CD1c-positive myeloid dendritic cell (primary cell): ENCODE measurements at regions not wholly inside any gene's neighbourhood (a gene's known extent, or its start where the extent isn't known, plus 50 kb on each side); places are given as distances from the start of the nearest gene placed in this dataset.

Experiments used
- DNase-seq: peaks from one replicate; pipeline ENCODE4 v3.0.0-alpha.2; 2016; ENCODE audit errors: extremely low spot score

DNA sequence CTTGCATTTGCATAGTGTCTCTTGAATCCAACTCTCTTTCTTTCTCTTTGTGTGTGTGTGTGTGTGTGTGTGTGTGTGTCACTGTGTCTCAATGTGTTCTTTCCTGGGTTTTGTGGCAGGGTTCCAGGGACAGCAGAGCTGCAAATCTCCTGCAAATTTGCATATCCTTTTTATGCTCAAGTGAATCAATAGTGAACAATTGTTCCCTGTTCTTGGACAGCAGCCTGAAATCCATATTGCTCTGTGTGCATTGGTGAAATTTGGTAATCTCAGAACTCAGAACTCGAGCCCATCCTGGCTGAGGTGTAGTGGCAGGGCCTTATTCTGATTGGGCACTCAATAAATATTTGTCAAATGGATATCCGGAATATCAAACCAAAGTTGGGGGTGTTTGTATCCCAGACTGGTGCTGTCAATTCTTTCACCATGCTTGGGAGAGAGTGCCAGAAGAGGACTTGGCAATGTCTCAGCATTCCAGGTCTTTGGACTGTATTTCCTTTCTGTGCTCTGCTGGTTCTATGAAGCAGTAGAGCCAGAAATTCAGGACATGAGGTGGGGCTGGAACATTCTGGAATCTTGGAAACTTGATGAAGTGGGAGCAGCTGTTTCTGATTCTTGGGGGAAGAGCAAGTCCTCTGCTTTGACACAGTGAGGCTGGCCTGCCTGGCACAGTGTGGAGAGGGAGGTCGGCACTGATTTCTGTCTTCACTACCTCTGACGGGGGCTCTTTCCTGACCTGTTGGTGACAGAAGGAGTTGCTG is 380.6 kb upstream of the C2CD4B start:
- DNase-seq: no peak

- no peak for DNase-seq
Observed at GRCh38 chr15:62546628-62547027, 381.5 kb upstream of the C2CD4B start.

GRCh38 chr15:62547584-62547983 is 382.5 kb upstream of the C2CD4B start:
- no peak for DNase-seq

GRCh38 chr15:62549345-62549970 is 384.4 kb upstream of the C2CD4B start:
- no peak for DNase-seq

DNA sequence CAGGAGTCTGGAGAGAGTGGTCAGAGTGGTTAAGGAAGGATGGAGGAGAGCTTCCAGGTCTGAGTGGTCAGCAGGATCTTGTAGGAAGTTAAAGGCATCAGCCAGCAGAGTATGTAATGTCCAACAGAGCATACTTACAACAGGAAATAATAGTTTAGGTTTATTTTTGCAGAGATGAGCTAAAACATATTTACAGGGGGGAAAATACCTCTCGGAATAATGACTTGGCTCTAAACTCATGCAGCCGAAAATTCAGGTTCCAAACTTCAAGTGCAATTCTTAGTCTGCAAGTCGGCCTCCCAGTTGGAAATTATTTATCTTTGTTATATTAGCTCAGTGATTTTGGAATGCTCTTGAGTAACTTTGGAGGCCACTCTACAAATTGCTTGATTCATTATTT is 385.0 kb upstream of the C2CD4B start:
- DNase-seq: no peak

DNA sequence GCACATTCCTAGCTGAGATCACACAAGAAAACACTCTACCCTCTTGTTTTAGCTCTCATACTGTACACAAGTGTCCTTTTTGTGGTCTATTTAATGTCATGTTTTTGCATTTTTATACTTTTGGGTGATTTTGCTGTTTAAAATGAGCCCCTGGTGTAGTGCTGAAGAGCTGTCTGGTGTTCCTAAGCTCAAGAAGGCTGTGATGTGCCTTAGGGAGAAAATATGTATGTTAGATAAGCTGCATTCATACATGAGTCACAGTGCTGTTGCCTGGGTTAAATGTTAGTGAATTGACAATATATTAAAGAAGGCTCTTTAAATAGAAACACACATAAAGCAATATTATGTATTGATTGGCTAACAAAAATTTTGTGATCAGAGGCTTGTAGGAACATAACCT is 387.4 kb upstream of the C2CD4B start:
- no peak for DNase-seq

- DNase-seq: no peak
Observed at GRCh38 chr15:62553911-62554563, 389.0 kb upstream of the C2CD4B start.

DNA sequence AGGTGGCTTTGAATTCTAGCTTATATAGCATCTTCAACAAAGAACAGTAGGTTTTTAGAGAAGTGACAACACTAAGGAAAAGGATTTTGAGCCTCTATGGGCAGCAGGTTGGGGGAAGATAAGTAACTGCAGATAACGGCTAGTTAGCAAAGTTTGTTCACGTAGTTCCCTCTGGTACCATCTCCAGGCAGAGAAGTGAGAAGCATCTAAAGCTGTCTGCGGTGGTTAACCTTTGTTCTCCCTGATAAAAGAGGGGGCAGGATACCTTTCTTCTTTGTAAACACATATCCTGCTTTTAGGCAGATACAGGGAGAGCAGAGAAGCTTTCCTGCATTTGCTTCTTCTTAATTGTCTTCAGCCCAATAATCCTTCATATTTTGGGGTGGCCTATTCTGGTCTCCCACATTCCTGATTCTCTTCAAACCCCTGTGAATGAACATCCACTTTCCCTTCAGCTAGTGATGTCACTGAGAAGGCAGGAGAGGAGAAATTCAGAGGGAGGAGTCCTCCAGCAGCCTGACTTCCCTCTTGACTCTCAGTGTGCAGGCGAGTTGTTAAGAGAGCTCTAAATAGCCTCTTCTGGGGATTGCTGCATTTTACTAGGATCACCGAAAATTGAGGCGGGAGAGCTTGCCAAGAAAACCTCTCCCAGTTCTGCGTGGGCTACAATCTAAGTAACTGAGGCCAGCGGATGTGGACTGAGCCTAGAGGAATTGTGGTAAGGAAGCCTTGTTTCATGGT is 393.7 kb upstream of the C2CD4B start:
- DNase-seq: no peak

DNA sequence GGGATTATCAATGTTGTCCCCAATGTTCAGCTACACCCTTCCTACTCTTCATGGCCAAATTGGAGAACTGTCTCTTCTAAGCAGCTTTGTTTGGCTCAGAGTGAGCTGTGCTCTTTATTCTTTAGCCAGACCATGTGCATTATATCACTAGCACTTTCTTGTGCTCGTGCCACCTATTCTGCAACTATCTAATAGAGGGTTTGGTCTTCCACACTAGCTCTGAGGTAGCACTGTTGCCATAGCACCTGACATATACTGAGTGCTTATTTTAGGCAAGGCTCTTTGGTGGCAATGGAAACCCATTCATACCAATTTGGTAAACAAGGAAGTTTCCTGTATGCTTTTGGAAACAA is 394.3 kb upstream of the C2CD4B start:
- no peak for DNase-seq

GRCh38 chr15:62561059-62561519 is 396.0 kb upstream of the C2CD4B start:
- no peak for DNase-seq

DNA sequence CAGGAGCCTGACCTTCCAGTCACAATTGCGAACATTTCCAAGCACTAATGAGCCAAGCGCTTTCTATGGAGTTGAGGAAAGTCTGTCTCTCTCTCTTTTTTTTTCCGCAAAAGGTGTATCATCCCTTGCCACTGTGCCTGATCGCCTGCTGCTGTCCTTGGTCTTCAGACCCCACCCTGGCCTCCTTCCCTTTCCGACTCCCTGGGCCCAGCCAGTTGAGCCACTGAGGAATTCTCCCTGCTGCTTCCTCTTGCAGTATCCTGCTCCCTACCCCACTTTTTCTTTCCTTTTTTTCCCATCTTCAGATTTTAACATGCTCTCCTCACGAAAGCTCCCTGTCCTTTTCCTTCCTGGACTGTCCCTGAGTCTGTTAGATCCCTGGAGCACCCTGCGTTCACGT is 396.5 kb upstream of the C2CD4B start:
- no peak for DNase-seq

DNA sequence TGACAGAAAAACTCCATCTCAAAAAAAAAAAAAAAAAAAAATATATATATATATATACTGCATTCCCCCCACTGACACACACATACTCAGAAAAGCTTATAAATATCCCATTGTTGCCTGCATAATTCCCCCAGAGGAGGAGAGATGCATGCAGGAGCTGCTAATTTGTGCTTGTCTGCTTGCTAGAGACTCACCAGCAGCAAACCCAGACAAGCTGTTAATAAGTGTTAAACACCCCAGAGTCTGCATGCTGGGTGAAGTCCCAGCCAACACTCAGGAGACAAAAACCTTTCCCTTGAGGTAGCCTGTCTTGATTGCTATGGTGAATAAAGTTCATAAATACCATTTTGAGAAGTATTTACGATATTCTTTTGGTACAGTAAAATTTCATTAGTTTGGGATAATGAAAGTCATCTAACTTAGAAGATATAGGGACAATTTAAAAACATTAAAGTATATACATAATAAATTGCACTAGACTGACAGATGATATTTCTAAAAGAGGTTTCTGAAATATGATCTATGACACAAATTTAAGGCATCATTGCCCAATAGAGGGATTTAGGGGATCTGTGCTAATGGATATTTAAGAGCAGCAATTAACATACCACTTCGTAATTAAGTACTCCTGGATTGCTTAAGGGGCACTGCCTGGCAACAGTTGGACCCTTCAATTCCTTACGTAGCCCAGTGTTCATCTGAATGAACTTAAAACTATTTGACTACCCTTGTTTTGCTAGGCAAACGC is 400.0 kb upstream of the C2CD4B start:
- DNase-seq: no peak

GRCh38 chr15:62565634-62566026 is 400.5 kb upstream of the C2CD4B start:
- no peak for DNase-seq

- DNase-seq: no peak
Observed at GRCh38 chr15:62566248-62566647, 401.2 kb upstream of the C2CD4B start.

GRCh38 chr15:62567501-62567900 is 402.4 kb upstream of the C2CD4B start:
- DNase-seq: no peak

DNA sequence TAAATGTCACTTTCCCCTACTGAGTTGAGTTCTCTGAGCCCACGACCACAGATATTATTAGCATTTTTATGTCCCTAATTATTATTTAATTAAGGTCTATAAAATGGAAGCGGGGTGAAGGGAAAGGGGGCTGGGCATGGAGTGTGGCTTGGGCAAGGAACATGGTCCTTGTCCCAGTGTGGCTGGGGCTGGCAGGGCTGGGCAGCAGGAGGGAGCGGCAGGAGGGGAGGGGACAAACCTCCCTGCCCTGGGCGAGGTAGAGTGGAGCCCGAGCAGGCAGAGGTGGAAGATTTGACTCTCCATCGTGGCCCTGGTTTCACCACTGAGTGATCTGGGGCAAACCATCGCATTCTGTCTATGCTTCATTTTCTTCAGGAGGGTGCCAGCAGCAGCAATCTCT is 402.9 kb upstream of the C2CD4B start:
- no peak for DNase-seq

DNA sequence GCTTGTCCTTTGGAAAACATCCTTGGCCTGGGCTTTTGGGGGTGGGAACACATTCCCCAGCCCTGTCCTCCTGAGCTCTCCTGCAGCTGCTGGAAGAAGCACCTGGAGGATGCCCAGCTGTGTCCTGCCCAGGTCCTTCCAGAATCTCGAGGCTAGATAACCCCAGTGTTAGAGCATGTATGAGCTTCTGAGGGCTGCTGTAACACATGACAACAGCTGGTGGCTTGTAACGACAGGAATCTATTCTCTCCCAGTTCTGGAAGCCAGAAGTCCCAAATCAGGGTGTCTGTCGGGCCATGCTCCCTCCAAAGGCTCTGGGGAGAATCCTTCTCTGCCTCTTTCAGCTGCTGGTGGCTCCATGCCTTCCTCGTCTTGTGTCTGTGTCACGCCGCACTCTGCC is 403.6 kb upstream of the C2CD4B start:
- no peak for DNase-seq

- DNase-seq: no peak
Observed at GRCh38 chr15:62569460-62570404, 404.6 kb upstream of the C2CD4B start.

GRCh38 chr15:62570405-62570783 is 405.3 kb upstream of the C2CD4B start:
- DNase-seq: no peak

GRCh38 chr15:62571072-62571471 is 406.0 kb upstream of the C2CD4B start:
- DNase-seq: no peak

DNA sequence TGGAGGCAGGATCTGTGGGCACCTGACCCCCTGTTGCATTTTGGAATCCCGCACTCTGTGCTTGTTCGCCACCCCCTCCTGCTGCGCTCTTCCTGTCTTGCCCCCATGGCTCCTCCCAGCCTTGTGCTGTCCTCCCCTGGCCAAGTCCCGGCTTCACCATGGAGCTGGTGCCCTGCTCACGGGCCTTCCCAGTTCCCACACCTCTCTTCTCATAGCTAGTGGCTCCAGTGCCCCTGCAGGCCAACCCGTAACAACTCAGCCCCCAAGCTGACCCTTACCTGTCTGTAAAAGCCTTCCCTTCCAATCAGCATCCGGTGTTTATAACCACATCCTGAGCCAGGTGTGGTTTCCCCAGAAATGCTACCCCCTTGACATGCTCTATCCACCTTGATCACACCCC is 407.7 kb upstream of the C2CD4B start:
- DNase-seq: no peak
